H9 (cell line): ENCODE measurements at regions not wholly inside any gene's neighbourhood (a gene's known extent, or its start where the extent isn't known, plus 50 kb on each side); places are given as distances from the start of the nearest gene placed in this dataset.
"Not testable (repeated sequence)": the region's sequence is repeated elsewhere in the genome, so short reads cannot be mapped to it uniquely, and the experiment has no call there.

Experiments used
- DNase-seq: peaks from one replicate; pipeline ENCODE4 v3.0.0-alpha.2; 2017
- H2AFZ ChIP-seq: one replicate; pipeline ENCODE4 v1.6.1; 2013; ENCODE audit warnings: mild to moderate bottlenecking, low read length, control low read depth, moderate library complexity
- H2AK5ac ChIP-seq: 2 replicates; pipeline ENCODE4 v1.6.1; 2013; ENCODE audit warnings: low read length, control low read depth, mixed read lengths; ENCODE audit not compliant: insufficient read length
- H2BK120ac ChIP-seq: one replicate; pipeline ENCODE4 v1.6.1; 2013; ENCODE audit warnings: low read depth, mild to moderate bottlenecking, low read length, control low read depth, inconsistent platforms; ENCODE audit not compliant: poor library complexity, severe bottlenecking
- H2BK12ac ChIP-seq: 2 replicates; pipeline ENCODE4 v1.6.1; 2013; ENCODE audit warnings: low read length, control low read depth, mixed read lengths, low read depth; ENCODE audit not compliant: insufficient read length
- H2BK15ac ChIP-seq: 2 replicates; pipeline ENCODE4 v1.6.1; 2013; ENCODE audit warnings: low read depth, low read length, control low read depth
- H2BK20ac ChIP-seq: one replicate; pipeline ENCODE4 v1.6.1; 2013; ENCODE audit warnings: low read depth, mild to moderate bottlenecking, low read length, control low read depth, inconsistent platforms; ENCODE audit not compliant: poor library complexity, severe bottlenecking
- H2BK5ac ChIP-seq: 2 replicates; pipeline ENCODE4 v1.6.1; 2013; ENCODE audit warnings: low read length, control low read depth, mixed read lengths; ENCODE audit not compliant: insufficient read length
- H3K14ac ChIP-seq: 2 replicates; pipeline ENCODE4 v1.6.1; 2013; ENCODE audit warnings: low read length, control low read depth; ENCODE audit not compliant: insufficient read depth
- H3K18ac ChIP-seq: 2 replicates; pipeline ENCODE4 v1.6.1; 2013; ENCODE audit warnings: low read depth, mild to moderate bottlenecking, mixed read lengths, low read length, control low read depth; ENCODE audit not compliant: insufficient read length
- H3K23ac ChIP-seq: 2 replicates; pipeline ENCODE4 v1.6.1; 2013; ENCODE audit warnings: low read length, control low read depth, mixed read lengths, low read depth; ENCODE audit not compliant: insufficient read length
- H3K23me2 ChIP-seq: 2 replicates; pipeline ENCODE4 v1.6.1; 2013; ENCODE audit warnings: low read depth, mild to moderate bottlenecking, mixed read lengths, low read length, control low read depth; ENCODE audit not compliant: insufficient read length, poor library complexity, severe bottlenecking
- H3K27ac ChIP-seq: 2 replicates; pipeline ENCODE4 v1.5.1; 2013; ENCODE audit warnings: low read length, control low read depth, mixed read lengths, low read depth; ENCODE audit not compliant: insufficient read length
- H3K27me3 ChIP-seq: 2 replicates; pipeline ENCODE4 v1.6.1; 2013; ENCODE audit warnings: low read length, control low read depth, inconsistent platforms; ENCODE audit not compliant: insufficient read depth
- H3K4ac ChIP-seq: 2 replicates; pipeline ENCODE4 v1.6.1; 2013; ENCODE audit warnings: low read depth, mild to moderate bottlenecking, control low read depth, inconsistent platforms, low read length, moderate library complexity
- H3K4me1 ChIP-seq: 2 replicates; pipeline ENCODE4 v1.6.1; 2013; ENCODE audit warnings: low read length, control low read depth, inconsistent platforms; ENCODE audit not compliant: insufficient read depth
- H3K4me2 ChIP-seq: 2 replicates; pipeline ENCODE4 v1.6.1; 2013; ENCODE audit warnings: low read length, control low read depth, mixed read lengths; ENCODE audit not compliant: insufficient read length, insufficient read depth
- H3K56ac ChIP-seq: 2 replicates; pipeline ENCODE4 v1.6.1; 2013; ENCODE audit warnings: low read depth, mild to moderate bottlenecking, mixed read lengths, low read length, control low read depth; ENCODE audit not compliant: insufficient read length
- H3K79me1 ChIP-seq: 2 replicates; pipeline ENCODE4 v1.6.1; 2013; ENCODE audit warnings: low read depth, mild to moderate bottlenecking, moderate library complexity, low read length, control low read depth, inconsistent platforms; ENCODE audit not compliant: insufficient read depth, poor library complexity, severe bottlenecking
- H3K79me2 ChIP-seq: 2 replicates; pipeline ENCODE4 v1.6.1; 2013; ENCODE audit warnings: low read length, control low read depth, inconsistent platforms; ENCODE audit not compliant: insufficient read depth
- H3K9ac ChIP-seq: 2 replicates; pipeline ENCODE4 v1.6.1; 2013; ENCODE audit warnings: low read length, control low read depth, mixed read lengths; ENCODE audit not compliant: insufficient read length; ENCODE audit errors: extremely low read depth
- H3K9me3 ChIP-seq: one replicate; pipeline ENCODE4 v1.6.1; 2013; ENCODE audit warnings: low read depth, low read length, inconsistent platforms; ENCODE audit not compliant: control insufficient read depth
- H3T11ph ChIP-seq: one replicate; pipeline ENCODE4 v1.6.1; 2013; ENCODE audit warnings: mild to moderate bottlenecking, low read length, control low read depth, inconsistent platforms
- H4K20me1 ChIP-seq: one replicate; pipeline ENCODE4 v1.6.1; 2013; ENCODE audit not compliant: control insufficient read depth, insufficient read length, insufficient read depth
- H4K5ac ChIP-seq: 2 replicates; pipeline ENCODE4 v1.6.1; 2013; ENCODE audit warnings: low read depth, mild to moderate bottlenecking, mixed read lengths, low read length, control low read depth; ENCODE audit not compliant: insufficient read length
- H4K8ac ChIP-seq: replicated peaks from 2 replicates; pipeline ENCODE4 v1.6.1; 2013; ENCODE audit warnings: low read length, control low read depth, mixed read lengths, low read depth; ENCODE audit not compliant: insufficient read length
- H4K91ac ChIP-seq: 2 replicates; pipeline ENCODE4 v1.6.1; 2013; ENCODE audit warnings: low read depth, mild to moderate bottlenecking, moderate library complexity, mixed read lengths, low read length, control low read depth; ENCODE audit not compliant: insufficient read length
- H3K27ac Mint-ChIP-seq, 3 experiments: 2 replicates in 2 of 3; 3 replicates in 1 of 3; pipeline ENCODE4 v1.8.0; 2020 to 2021; ENCODE audit warnings: mixed read lengths in 3 of 3, mild to moderate bottlenecking in 1 of 3, moderate library complexity in 1 of 3
- H3K27me3 Mint-ChIP-seq: 2 replicates; pipeline ENCODE4 v1.8.0; 2021; ENCODE audit warnings: low read depth, mild to moderate bottlenecking, moderate library complexity, mixed read lengths
- H3K36me3 Mint-ChIP-seq, 3 experiments: 2 replicates in 2 of 3; 3 replicates in 1 of 3; pipeline ENCODE4 v1.8.0; 2020 to 2021; ENCODE audit warnings: low read depth in 3 of 3, mixed read lengths in 3 of 3; ENCODE audit not compliant: insufficient read depth in 1 of 3
- H3K4me1 Mint-ChIP-seq, 2 experiments: 2 replicates each; pipeline ENCODE4 v1.8.0; 2020; ENCODE audit warnings: mixed read lengths in 2 of 2
- H3K4me3 Mint-ChIP-seq, 2 experiments: 2 replicates in 1 of 2; 3 replicates in 1 of 2; pipeline ENCODE4 v1.8.0; 2020 to 2021; ENCODE audit warnings: mild to moderate bottlenecking in 2 of 2, mixed read lengths in 2 of 2, moderate library complexity in 1 of 2
- H3K9me3 Mint-ChIP-seq, 2 experiments: 2 replicates in 1 of 2; 3 replicates in 1 of 2; pipeline ENCODE4 v1.8.0; 2020; ENCODE audit warnings: mild to moderate bottlenecking in 2 of 2, mixed read lengths in 2 of 2, moderate library complexity in 1 of 2
- CTCF ChIP-seq: fragments of 200-600 bp; sonication (generic); conservative IDR thresholded peaks from 3 replicates; pipeline ENCODE4 v1.8.0; 2021; ENCODE audit warnings: antibody characterized with exemption, mild to moderate bottlenecking
- WGBS: extraction: QIAGEN DNeasy Blood & Tissue Kit; methylation state at CpG from one replicate; pipeline ENCODE4 v1.1.7; 2013; ENCODE audit warnings: missing lambda C conversion rate, low lambda C conversion rate, mixed read lengths; ENCODE audit not compliant: insufficient read length; ENCODE audit errors: extremely low coverage; 5-methylcytosine and 5-hydroxymethylcytosine counted together

GRCh38 chr4:123603165-123603564, 206.6 kb downstream of the SPRY1 start:
- no peak for DNase-seq
- H2BK5ac ChIP-seq, result peak overlapping the region; percentile 87
- H4K20me1 ChIP-seq, result no peaks in the 10 kb centered on the region
- H3K4me1 ChIP-seq, result no peaks in the 10 kb centered on the region; the same call in 1 of the 2 replicates
- H4K8ac ChIP-seq, result no peak overlapping the region
- H3K36me3 Mint-ChIP-seq, result peaks cover 0 to 4% (median 0%) of the 10 kb centered on the region in 3 experiments; a peak in 1 of 7 replicates
- no peak overlapping the region for H3K9ac ChIP-seq
- no peak overlapping the region; the same call in 1 of the 2 replicates for H3K14ac ChIP-seq
- no peak for TF ChIP-seq CTCF
- no peaks in the 10 kb centered on the region for H3K23me2 ChIP-seq
- H2BK120ac ChIP-seq, result no peak overlapping the region
- H3K23ac ChIP-seq, result no peak overlapping the region
- H3K27me3 ChIP-seq, result no peaks in the 10 kb centered on the region
- no peak overlapping the region for H3K27ac Mint-ChIP-seq
- no peak overlapping the region for H3K4ac ChIP-seq
- no peak overlapping the region for H3K27ac ChIP-seq
- no peak overlapping the region for H3K56ac ChIP-seq
- no peak overlapping the region for H3K4me3 Mint-ChIP-seq
- no peak overlapping the region for H4K5ac ChIP-seq
- H3T11ph ChIP-seq, result no peak overlapping the region
- no peak overlapping the region for H2AK5ac ChIP-seq
- H3K4me2 ChIP-seq, result no peak overlapping the region
- H2BK20ac ChIP-seq, result no peak overlapping the region
- no peak overlapping the region for H2AFZ ChIP-seq
- no CpG with 5 or more reads among the region's 7 CpGs for WGBS
- H3K79me2 ChIP-seq, result no peaks in the 10 kb centered on the region
- no peak overlapping the region for H2BK15ac ChIP-seq
- H3K18ac ChIP-seq, result no peak overlapping the region
- no peaks in the 10 kb centered on the region for H3K27me3 Mint-ChIP-seq
- H3K4me1 Mint-ChIP-seq, result peaks cover 31 to 35% of the 10 kb centered on the region in 2 experiments
- no peaks in the 10 kb centered on the region for H3K9me3 Mint-ChIP-seq
- H4K91ac ChIP-seq, result no peak overlapping the region
- no peak overlapping the region for H2BK12ac ChIP-seq
- no peaks in the 10 kb centered on the region for H3K79me1 ChIP-seq
- H3K9me3 ChIP-seq, result no peaks in the 10 kb centered on the region

GRCh38 chr4:123605797-123606196, 209.2 kb downstream of the SPRY1 start:
- H3K27me3 Mint-ChIP-seq, H2BK12ac ChIP-seq, H3K27me3 ChIP-seq, H4K20me1 ChIP-seq, H3K79me2 ChIP-seq, H3T11ph ChIP-seq, H4K5ac ChIP-seq, H3K79me1 ChIP-seq, H3K27ac Mint-ChIP-seq, H3K9me3 Mint-ChIP-seq, H2AK5ac ChIP-seq, H3K36me3 Mint-ChIP-seq, H3K23me2 ChIP-seq, H3K23ac ChIP-seq, H2BK20ac ChIP-seq, H3K9me3 ChIP-seq, H3K4me2 ChIP-seq, H3K4ac ChIP-seq, H3K4me3 Mint-ChIP-seq, H2BK120ac ChIP-seq, H3K18ac ChIP-seq, H3K56ac ChIP-seq, H2AFZ ChIP-seq, H3K4me1 ChIP-seq, H3K14ac ChIP-seq, H4K91ac ChIP-seq, DNase-seq, H2BK15ac ChIP-seq, H3K27ac ChIP-seq, H4K8ac ChIP-seq, H3K9ac ChIP-seq, H2BK5ac ChIP-seq: not testable (repeated sequence)
- no CpG with 5 or more reads among the region's 4 CpGs for WGBS
- peaks cover 7 to 10% of the 10 kb centered on the region in 2 experiments for H3K4me1 Mint-ChIP-seq
